ENCODE measurements at regions not wholly inside any gene's neighbourhood (a gene's known extent, or its start where the extent isn't known, plus 50 kb on each side); places are given as distances from the start of the nearest gene placed in this dataset.
"Not testable (repeated sequence)": the region's sequence is repeated elsewhere in the genome, so short reads cannot be mapped to it uniquely, and the experiment has no call there.

GRCh38 chr12:75807494-75807893, 224.1 kb downstream of the PHLDA1 start:
- FAIRE-seq = no peak
- no peak for TF ChIP-seq POLR2A (IDR thresholded peaks at IDR 0.05; ENCODE audit: low read depth, low read length)
- TF ChIP-seq TAF1 (IDR thresholded peaks at IDR 0.05; ENCODE audit: borderline replicate concordance, low read depth, low read length) = no peak

DNA sequence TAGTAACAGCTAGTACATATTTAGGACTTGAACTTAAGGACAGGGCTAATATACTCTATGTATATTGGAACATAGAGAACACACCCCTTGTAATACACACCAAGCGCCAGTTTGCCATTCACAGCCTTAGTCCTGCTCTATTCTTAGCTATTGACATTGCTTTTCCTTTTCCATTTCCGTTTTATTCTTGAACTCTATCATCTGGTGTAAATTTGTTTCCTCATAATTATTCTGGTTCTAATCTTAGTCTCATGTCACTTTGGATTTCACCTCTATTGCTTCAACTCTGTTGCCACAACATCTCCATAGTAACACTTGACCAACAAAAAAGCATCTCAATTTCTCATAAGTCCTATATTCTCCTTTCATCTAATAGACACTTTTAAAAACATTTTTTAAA, 225.7 kb downstream of the PHLDA1 start:
- DNase-seq (ENCODE audit: insufficient read length) (no peak), FAIRE-seq (no peak)
- TF ChIP-seq TAF1 (IDR thresholded peaks at IDR 0.05; ENCODE audit: borderline replicate concordance, low read depth, low read length) (no peak), POLR2A (IDR thresholded peaks at IDR 0.05; ENCODE audit: low read depth, low read length) (no peak), POLR2AphosphoS5 (IDR thresholded peaks at IDR 0.05; ENCODE audit: low read depth, low read length) (no peak)

More at GRCh38 chr12:75807494-75807893, 224.1 kb downstream of the PHLDA1 start:
- DNase-seq (ENCODE audit: insufficient read length) = no peak

DNA sequence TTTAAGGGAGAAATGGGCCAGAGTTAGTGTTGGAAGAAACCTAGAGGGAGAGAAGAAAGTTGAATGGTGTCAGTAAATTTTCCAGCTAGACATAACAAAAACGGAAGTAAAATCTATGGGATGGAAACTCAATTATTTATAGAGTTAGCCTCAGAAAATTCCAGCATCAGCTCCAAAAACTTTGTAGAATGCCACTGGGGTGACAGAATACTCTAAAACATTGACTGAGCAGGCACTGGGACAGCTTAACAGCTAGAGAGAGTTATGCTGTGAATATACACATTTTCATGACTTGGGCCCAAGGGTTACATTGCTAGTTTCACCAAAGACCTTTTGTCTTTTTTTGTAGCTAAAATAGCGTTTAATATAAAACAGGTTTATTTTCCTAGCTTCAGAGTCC, 226.3 kb downstream of the PHLDA1 start:
- FAIRE-seq (no peak), DNase-seq (ENCODE audit: insufficient read length) (no peak)
- no peak for TF ChIP-seq TAF1 (IDR thresholded peaks at IDR 0.05; ENCODE audit: borderline replicate concordance, low read depth, low read length)
- TF ChIP-seq POLR2A (IDR thresholded peaks at IDR 0.05; ENCODE audit: low read depth, low read length) = no peak
- TF ChIP-seq POLR2AphosphoS5 (IDR thresholded peaks at IDR 0.05; ENCODE audit: low read depth, low read length) = no peak

DNA sequence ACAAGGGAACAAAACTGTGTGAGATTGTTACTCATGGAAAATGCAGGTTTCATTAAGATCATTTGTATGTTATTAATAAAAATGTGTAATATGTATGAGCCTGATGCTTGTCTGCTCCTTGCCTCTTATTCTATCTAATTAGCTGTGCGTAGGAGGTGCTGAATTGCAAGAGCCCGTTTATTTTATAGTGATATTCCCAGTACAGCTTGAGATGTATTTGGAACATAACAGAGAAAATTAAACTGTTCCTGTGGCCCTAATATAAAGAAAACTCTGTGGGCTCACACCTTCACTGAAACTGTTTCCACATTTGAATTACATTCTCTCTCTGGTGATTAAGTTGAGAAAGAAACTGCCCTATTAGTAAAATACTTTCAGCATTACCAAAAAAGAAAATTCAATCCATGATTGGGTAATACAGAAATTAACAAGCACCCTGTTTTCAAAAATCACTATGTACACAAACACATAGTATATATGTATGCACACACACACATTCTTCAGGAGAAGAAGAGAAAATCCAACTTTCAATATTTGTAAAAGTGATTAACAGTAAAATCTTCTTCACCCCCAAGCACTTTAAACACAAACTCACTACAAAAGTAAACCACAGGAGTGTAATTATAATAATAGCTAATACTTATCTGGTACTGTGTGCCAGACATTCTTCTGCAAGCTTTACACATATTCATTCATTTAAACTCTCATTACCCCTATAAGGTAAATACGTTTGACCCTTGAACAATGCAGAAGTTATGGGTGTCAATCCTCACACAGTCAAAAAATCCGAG, 233.2 kb downstream of the PHLDA1 start:
- TF ChIP-seq POLR2AphosphoS5 (IDR thresholded peaks at IDR 0.05; ENCODE audit: low read depth, low read length) = no peak
- no peak for TF ChIP-seq TAF1 (IDR thresholded peaks at IDR 0.05; ENCODE audit: borderline replicate concordance, low read depth, low read length)
- TF ChIP-seq POLR2A (IDR thresholded peaks at IDR 0.05; ENCODE audit: low read depth, low read length) = no peak
- DNase-seq (ENCODE audit: insufficient read length) = no peak
- no peak for FAIRE-seq

DNA sequence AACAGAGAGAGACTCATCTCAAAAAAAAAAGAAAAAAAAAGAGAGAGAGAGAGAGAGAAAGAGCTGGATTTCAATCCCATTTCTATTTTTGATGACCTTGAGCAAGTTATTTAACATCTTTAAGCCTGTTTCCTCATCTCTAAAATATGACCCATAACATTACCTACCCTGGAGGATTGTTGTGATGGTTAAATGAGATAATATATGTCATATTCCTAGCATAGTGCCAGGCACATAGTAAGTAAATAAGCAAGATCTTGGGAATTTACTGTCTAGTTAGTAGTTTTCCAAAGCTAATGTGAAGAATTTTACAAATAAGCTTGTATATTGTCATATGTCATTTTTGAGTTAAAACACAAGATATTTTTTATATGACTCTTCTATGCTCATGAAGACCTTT, 236.5 kb downstream of the PHLDA1 start:
- FAIRE-seq (no peak), DNase-seq (ENCODE audit: insufficient read length) (no peak)
- TF ChIP-seq POLR2A (IDR thresholded peaks at IDR 0.05; ENCODE audit: low read depth, low read length) (no peak), POLR2AphosphoS5 (IDR thresholded peaks at IDR 0.05; ENCODE audit: low read depth, low read length) (no peak), TAF1 (IDR thresholded peaks at IDR 0.05; ENCODE audit: borderline replicate concordance, low read depth, low read length) (no peak)

- no peak for DNase-seq (ENCODE audit: insufficient read length)
- no peak for TF ChIP-seq POLR2A (IDR thresholded peaks at IDR 0.05; ENCODE audit: low read depth, low read length)
- TF ChIP-seq TAF1 (IDR thresholded peaks at IDR 0.05; ENCODE audit: borderline replicate concordance, low read depth, low read length) = no peak
- no peak for TF ChIP-seq POLR2AphosphoS5 (IDR thresholded peaks at IDR 0.05; ENCODE audit: low read depth, low read length)
- FAIRE-seq = no peak
Measured at GRCh38 chr12:75792687-75793086, 238.9 kb downstream of the PHLDA1 start.

- TF ChIP-seq POLR2AphosphoS5 (IDR thresholded peaks at IDR 0.05; ENCODE audit: low read depth, low read length) = no peak
- TF ChIP-seq POLR2A (IDR thresholded peaks at IDR 0.05; ENCODE audit: low read depth, low read length) = no peak
- TF ChIP-seq TAF1 (IDR thresholded peaks at IDR 0.05; ENCODE audit: borderline replicate concordance, low read depth, low read length) = no peak
- DNase-seq (ENCODE audit: insufficient read length) (no peak), FAIRE-seq (no peak)
Measured at GRCh38 chr12:75790219-75790618, 241.4 kb downstream of the PHLDA1 start.

- not testable (repeated sequence) for FAIRE-seq; DNase-seq (ENCODE audit: insufficient read length)
Measured at GRCh38 chr12:75787146-75787545, 244.4 kb downstream of the PHLDA1 start.

DNA sequence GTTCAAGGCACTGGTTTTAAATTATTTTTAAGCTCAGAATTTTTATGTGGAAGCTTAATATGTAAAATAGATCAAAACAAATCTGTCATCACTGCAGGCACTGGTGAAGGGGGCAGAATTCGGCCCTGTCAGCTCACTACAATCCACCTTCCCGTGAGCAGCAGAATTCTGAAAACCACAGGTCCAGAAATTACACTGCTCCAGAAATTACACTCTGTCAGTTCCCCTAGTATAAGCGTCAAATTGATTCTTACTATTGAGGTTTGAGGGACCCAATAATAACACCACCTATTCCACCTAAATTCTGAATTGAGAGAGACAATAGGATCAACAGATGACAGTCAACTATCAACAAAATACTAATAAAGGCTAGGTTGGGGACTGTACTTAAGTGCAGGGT, 245.5 kb downstream of the PHLDA1 start:
- TF ChIP-seq POLR2AphosphoS5 (IDR thresholded peaks at IDR 0.05; ENCODE audit: low read depth, low read length) (no peak), TAF1 (IDR thresholded peaks at IDR 0.05; ENCODE audit: borderline replicate concordance, low read depth, low read length) (no peak), POLR2A (IDR thresholded peaks at IDR 0.05; ENCODE audit: low read depth, low read length) (no peak)
- FAIRE-seq = no peak
- DNase-seq (ENCODE audit: insufficient read length) = no peak

- TF ChIP-seq POLR2AphosphoS5 (IDR thresholded peaks at IDR 0.05; ENCODE audit: low read depth, low read length) = no peak
- no peak for TF ChIP-seq TAF1 (IDR thresholded peaks at IDR 0.05; ENCODE audit: borderline replicate concordance, low read depth, low read length)
- TF ChIP-seq POLR2A (IDR thresholded peaks at IDR 0.05; ENCODE audit: low read depth, low read length) = no peak
- no peak for FAIRE-seq
- no peak for DNase-seq (ENCODE audit: insufficient read length)
Measured at GRCh38 chr12:75784591-75784990, 247.0 kb downstream of the PHLDA1 start.

GRCh38 chr12:75783093-75783877, 248.3 kb downstream of the PHLDA1 start:
- DNase-seq (ENCODE audit: insufficient read length) (no peak), FAIRE-seq (no peak)
- TF ChIP-seq POLR2AphosphoS5 (IDR thresholded peaks at IDR 0.05; ENCODE audit: low read depth, low read length) (no peak), POLR2A (IDR thresholded peaks at IDR 0.05; ENCODE audit: low read depth, low read length) (no peak), TAF1 (IDR thresholded peaks at IDR 0.05; ENCODE audit: borderline replicate concordance, low read depth, low read length) (no peak)

GRCh38 chr12:75782069-75782581, 249.5 kb downstream of the PHLDA1 start:
- TF ChIP-seq POLR2AphosphoS5 (IDR thresholded peaks at IDR 0.05; ENCODE audit: low read depth, low read length) (no peak), POLR2A (IDR thresholded peaks at IDR 0.05; ENCODE audit: low read depth, low read length) (no peak), TAF1 (IDR thresholded peaks at IDR 0.05; ENCODE audit: borderline replicate concordance, low read depth, low read length) (no peak)
- no peak for DNase-seq (ENCODE audit: insufficient read length)
- FAIRE-seq = no peak

Measured in GM12892 (cell line).